GM23338 (cell line): ENCODE measurements at regions not wholly inside any gene's neighbourhood (a gene's known extent, or its start where the extent isn't known, plus 50 kb on each side); places are given as distances from the start of the nearest gene placed in this dataset.

Experiments
- ATAC-seq: fragments of 200-7000 bp; cut with Tn5 transposase; 3 replicates; pipeline ENCODE4 v1.9.1; 2020
- DNase-seq: peaks from one replicate; pipeline ENCODE4 v3.0.0-alpha.2; 2015; ENCODE audit warnings: low spot score
- H2AFZ ChIP-seq: fragments of 200-600 bp; sonication (generic); 2 replicates; pipeline ENCODE4 v1.8.0; 2016; ENCODE audit warnings: antibody characterized with exemption, mild to moderate bottlenecking, moderate library complexity
- H3F3A ChIP-seq: fragments of 200-600 bp; sonication (generic); replicated peaks from 2 replicates; pipeline ENCODE4 v1.8.0; 2017; ENCODE audit warnings: antibody characterized with exemption, mixed run types, low read depth
- H3K27ac ChIP-seq: fragments of 200-600 bp; sonication (generic); 2 replicates; pipeline ENCODE4 v1.6.1; 2016; ENCODE audit warnings: low read depth
- H3K27me3 ChIP-seq: fragments of 200-600 bp; sonication (generic); 2 replicates; pipeline ENCODE4 v1.8.0; 2016; ENCODE audit warnings: mild to moderate bottlenecking, mixed run types, moderate library complexity; ENCODE audit not compliant: insufficient read depth
- H3K36me3 ChIP-seq: fragments of 200-600 bp; sonication (generic); 2 replicates; pipeline ENCODE4 v1.8.0; 2016; ENCODE audit warnings: mild to moderate bottlenecking; ENCODE audit not compliant: insufficient read depth
- H3K4me1 ChIP-seq: fragments of 200-600 bp; sonication (generic); 2 replicates; pipeline ENCODE4 v1.8.0; 2016; ENCODE audit warnings: mild to moderate bottlenecking, moderate library complexity; ENCODE audit not compliant: insufficient read depth
- H3K4me2 ChIP-seq: fragments of 200-600 bp; sonication (generic); 2 replicates; pipeline ENCODE4 v1.7.1; 2017; ENCODE audit warnings: mixed run types
- H3K4me3 ChIP-seq: fragments of 200-600 bp; sonication (generic); 2 replicates; pipeline ENCODE4 v1.6.1; 2016; ENCODE audit warnings: mixed run types
- H3K79me2 ChIP-seq: fragments of 200-600 bp; sonication (generic); replicated peaks from 2 replicates; pipeline ENCODE4 v1.8.0; 2017; ENCODE audit warnings: mild to moderate bottlenecking; ENCODE audit not compliant: insufficient read depth
- H3K9me2 ChIP-seq: fragments of 200-600 bp; sonication (generic); 2 replicates; pipeline ENCODE4 v1.8.0; 2017; ENCODE audit not compliant: insufficient read depth
- H4K20me1 ChIP-seq: fragments of 200-600 bp; sonication (generic); replicated peaks from 2 replicates; pipeline ENCODE4 v1.8.0; 2017; ENCODE audit warnings: mild to moderate bottlenecking; ENCODE audit not compliant: insufficient read depth
- H3K27ac Mint-ChIP-seq: 2 replicates; pipeline ENCODE4 v1.8.0; 2020; ENCODE audit warnings: inconsistent platforms, mild to moderate bottlenecking, moderate library complexity, mixed read lengths
- H3K27me3 Mint-ChIP-seq: 3 replicates; pipeline ENCODE4 v1.8.0; 2022; ENCODE audit warnings: low read depth, mild to moderate bottlenecking, moderate library complexity, mixed read lengths, inconsistent platforms; ENCODE audit not compliant: insufficient read depth, poor library complexity
- H3K36me3 Mint-ChIP-seq: 3 replicates; pipeline ENCODE4 v1.8.0; 2021; ENCODE audit warnings: low read depth, mild to moderate bottlenecking, inconsistent platforms, moderate library complexity, mixed read lengths
- H3K4me1 Mint-ChIP-seq: 3 replicates; pipeline ENCODE4 v1.8.0; 2020; ENCODE audit warnings: mild to moderate bottlenecking, inconsistent platforms, mixed read lengths
- H3K4me3 Mint-ChIP-seq: 3 replicates; pipeline ENCODE4 v1.8.0; 2021; ENCODE audit warnings: moderate library complexity, mild to moderate bottlenecking, inconsistent platforms, mixed read lengths
- H3K9me3 Mint-ChIP-seq: 3 replicates; pipeline ENCODE4 v1.8.0; 2020; ENCODE audit warnings: moderate library complexity, mild to moderate bottlenecking, inconsistent platforms, mixed read lengths
- CREB1 ChIP-seq: fragments of 250-450 bp; sonication (Bioruptor Pico); IDR thresholded peaks from 2 replicates; pipeline ENCODE4 v1.5.0; 2020; ENCODE audit warnings: low read depth, mild to moderate bottlenecking, moderate library complexity
- CTCF ChIP-seq, 2 experiments: fragments of 200-600 bp in 1 of 2; sonication (generic) in 1 of 2; conservative IDR thresholded peaks; 2 replicates each; pipeline versions ENCODE4 v1.5.1 to v1.6.1; 2016 to 2017; ENCODE audit warnings: antibody characterized with exemption in 2 of 2, low read depth in 2 of 2, mild to moderate bottlenecking in 2 of 2, moderate library complexity in 1 of 2
- EZH2 ChIP-seq: fragments of 200-600 bp; sonication (generic); IDR thresholded peaks from one replicate; pipeline ENCODE4 v1.8.0; 2017; ENCODE audit warnings: antibody characterized with exemption, mild to moderate bottlenecking, low read depth; ENCODE audit not compliant: unreplicated experiment
- EZH2phosphoT487 ChIP-seq: fragments of 200-600 bp; sonication (generic); IDR thresholded peaks from one replicate; pipeline ENCODE4 v1.8.1; 2018; ENCODE audit warnings: antibody characterized with exemption; ENCODE audit not compliant: unreplicated experiment
- JUNB ChIP-seq: IDR thresholded peaks from one replicate; pipeline ENCODE4 v1.6.1; 2016; ENCODE audit warnings: antibody characterized with exemption; ENCODE audit not compliant: unreplicated experiment
- NANOG ChIP-seq: IDR thresholded peaks from 2 replicates; pipeline ENCODE4 v1.6.1; 2016; ENCODE audit warnings: antibody characterized with exemption, borderline replicate concordance
- POLR2AphosphoS5 ChIP-seq: IDR thresholded peaks from 2 replicates; pipeline ENCODE4 v1.6.1; 2016; ENCODE audit warnings: antibody characterized with exemption, low read depth
- REST ChIP-seq: IDR thresholded peaks from one replicate; pipeline ENCODE4 v1.6.1; 2018; ENCODE audit warnings: antibody characterized with exemption; ENCODE audit not compliant: unreplicated experiment
- STAT1 ChIP-seq: IDR thresholded peaks from one replicate; pipeline ENCODE4 v1.6.1; 2016; ENCODE audit warnings: antibody characterized with exemption; ENCODE audit not compliant: unreplicated experiment
- ZNF114 ChIP-seq: fragments of 250-450 bp; sonication (Bioruptor Pico); IDR thresholded peaks from 2 replicates; pipeline ENCODE4 v1.5.0; 2020; ENCODE audit warnings: mild to moderate bottlenecking, moderate library complexity
- ZNF331 ChIP-seq: fragments of 250-450 bp; sonication (Bioruptor Pico); IDR thresholded peaks from 2 replicates; pipeline ENCODE4 v1.5.0; 2020; ENCODE audit warnings: low read depth, mild to moderate bottlenecking, moderate library complexity
- TF ChIP-seq, protein P1 (sequence below): fragments of 250-450 bp; sonication (Bioruptor Pico); IDR thresholded peaks from 2 replicates; pipeline ENCODE4 v1.5.0; 2020; ENCODE audit warnings: mild to moderate bottlenecking, moderate library complexity

DNA sequence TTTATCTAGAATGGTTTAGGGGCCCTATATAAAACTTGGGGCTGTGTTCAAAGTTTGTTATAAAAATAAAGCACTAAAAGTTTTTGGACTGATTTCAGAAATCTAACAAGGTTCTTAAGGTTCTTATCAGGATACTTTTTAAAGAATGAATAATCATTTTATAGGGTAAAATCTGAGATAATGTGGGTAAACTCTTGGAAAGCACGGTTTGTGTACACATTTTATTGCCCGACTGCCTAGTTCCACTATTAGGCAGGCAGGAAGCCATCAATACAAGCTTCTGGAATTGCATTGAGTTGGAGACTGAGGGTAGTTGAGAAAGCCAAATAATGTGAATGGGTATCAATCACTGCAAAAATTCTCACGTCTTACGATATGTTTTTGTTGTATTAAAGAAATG, 331.0 kb upstream of the PITX2 start (continued):
- TF ChIP-seq CTCF (conservative IDR thresholded peaks at IDR 0.05; ENCODE audit: low read depth in 2 of 2) (no peak), EZH2 (no peak), POLR2AphosphoS5 (no peak), ZNF114 (CRISPR knock-in tag) (no peak), JUNB (no peak), NANOG (no peak), CREB1 (no peak)

GRCh38 chr4:110955748-110956147, 332.9 kb upstream of the PITX2 start:
- no peak overlapping the region for H3K27ac Mint-ChIP-seq
- H3K9me3 Mint-ChIP-seq: no peaks in the 10 kb centered on the region
- no peak overlapping the region for H3K4me3 Mint-ChIP-seq
- Histone ChIP-seq H3K4me2 (no peak overlapping the region), H3F3A (no peaks in the 10 kb centered on the region), H3K27me3 (no peaks in the 10 kb centered on the region), H2AFZ (no peak overlapping the region), H3K9me2 (no peaks in the 10 kb centered on the region), H3K4me1 (0 out of 2 replicates have a peak, but pooled peaks cover 6% of the 10 kb centered on the region), H3K79me2 (no peaks in the 10 kb centered on the region), H3K27ac (no peak overlapping the region), H3K4me3 (no peak overlapping the region), H4K20me1 (no peaks in the 10 kb centered on the region), H3K36me3 (no peaks in the 10 kb centered on the region)
- TF ChIP-seq EZH2phosphoT487 (no peak), ZNF331 (CRISPR knock-in tag) (no peak), STAT1 (no peak), CTCF (conservative IDR thresholded peaks at IDR 0.05; ENCODE audit: low read depth in 2 of 2) (no peak), REST (no peak), EZH2 (no peak), NANOG (no peak), JUNB (no peak)
- TF ChIP-seq, protein P1, sequence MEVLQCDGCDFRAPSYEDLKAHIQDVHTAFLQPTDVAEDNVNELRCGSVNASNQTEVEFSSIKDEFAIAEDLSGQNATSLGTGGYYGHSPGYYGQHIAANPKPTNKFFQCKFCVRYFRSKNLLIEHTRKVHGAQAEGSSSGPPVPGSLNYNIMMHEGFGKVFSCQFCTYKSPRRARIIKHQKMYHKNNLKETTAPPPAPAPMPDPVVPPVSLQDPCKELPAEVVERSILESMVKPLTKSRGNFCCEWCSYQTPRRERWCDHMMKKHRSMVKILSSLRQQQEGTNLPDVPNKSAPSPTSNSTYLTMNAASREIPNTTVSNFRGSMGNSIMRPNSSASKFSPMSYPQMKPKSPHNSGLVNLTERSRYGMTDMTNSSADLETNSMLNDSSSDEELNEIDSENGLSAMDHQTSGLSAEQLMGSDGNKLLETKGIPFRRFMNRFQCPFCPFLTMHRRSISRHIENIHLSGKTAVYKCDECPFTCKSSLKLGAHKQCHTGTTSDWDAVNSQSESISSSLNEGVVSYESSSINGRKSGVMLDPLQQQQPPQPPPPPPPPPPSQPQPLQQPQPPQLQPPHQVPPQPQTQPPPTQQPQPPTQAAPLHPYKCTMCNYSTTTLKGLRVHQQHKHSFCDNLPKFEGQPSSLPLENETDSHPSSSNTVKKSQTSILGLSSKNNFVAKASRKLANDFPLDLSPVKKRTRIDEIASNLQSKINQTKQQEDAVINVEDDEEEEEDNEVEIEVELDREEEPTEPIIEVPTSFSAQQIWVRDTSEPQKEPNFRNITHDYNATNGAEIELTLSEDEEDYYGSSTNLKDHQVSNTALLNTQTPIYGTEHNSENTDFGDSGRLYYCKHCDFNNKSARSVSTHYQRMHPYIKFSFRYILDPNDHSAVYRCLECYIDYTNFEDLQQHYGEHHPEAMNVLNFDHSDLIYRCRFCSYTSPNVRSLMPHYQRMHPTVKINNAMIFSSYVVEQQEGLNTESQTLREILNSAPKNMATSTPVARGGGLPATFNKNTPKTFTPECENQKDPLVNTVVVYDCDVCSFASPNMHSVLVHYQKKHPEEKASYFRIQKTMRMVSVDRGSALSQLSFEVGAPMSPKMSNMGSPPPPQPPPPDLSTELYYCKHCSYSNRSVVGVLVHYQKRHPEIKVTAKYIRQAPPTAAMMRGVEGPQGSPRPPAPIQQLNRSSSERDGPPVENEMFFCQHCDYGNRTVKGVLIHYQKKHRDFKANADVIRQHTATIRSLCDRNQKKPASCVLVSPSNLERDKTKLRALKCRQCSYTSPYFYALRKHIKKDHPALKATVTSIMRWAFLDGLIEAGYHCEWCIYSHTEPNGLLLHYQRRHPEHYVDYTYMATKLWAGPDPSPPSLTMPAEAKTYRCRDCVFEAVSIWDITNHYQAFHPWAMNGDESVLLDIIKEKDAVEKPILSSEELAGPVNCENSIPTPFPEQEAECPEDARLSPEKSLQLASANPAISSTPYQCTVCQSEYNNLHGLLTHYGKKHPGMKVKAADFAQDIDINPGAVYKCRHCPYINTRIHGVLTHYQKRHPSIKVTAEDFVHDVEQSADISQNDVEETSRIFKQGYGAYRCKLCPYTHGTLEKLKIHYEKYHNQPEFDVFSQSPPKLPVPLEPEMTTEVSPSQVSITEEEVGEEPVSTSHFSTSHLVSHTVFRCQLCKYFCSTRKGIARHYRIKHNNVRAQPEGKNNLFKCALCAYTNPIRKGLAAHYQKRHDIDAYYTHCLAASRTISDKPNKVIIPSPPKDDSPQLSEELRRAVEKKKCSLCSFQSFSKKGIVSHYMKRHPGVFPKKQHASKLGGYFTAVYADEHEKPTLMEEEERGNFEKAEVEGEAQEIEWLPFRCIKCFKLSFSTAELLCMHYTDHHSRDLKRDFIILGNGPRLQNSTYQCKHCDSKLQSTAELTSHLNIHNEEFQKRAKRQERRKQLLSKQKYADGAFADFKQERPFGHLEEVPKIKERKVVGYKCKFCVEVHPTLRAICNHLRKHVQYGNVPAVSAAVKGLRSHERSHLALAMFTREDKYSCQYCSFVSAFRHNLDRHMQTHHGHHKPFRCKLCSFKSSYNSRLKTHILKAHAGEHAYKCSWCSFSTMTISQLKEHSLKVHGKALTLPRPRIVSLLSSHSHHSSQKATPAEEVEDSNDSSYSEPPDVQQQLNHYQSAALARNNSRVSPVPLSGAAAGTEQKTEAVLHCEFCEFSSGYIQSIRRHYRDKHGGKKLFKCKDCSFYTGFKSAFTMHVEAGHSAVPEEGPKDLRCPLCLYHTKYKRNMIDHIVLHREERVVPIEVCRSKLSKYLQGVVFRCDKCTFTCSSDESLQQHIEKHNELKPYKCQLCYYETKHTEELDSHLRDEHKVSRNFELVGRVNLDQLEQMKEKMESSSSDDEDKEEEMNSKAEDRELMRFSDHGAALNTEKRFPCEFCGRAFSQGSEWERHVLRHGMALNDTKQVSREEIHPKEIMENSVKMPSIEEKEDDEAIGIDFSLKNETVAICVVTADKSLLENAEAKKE (CRISPR knock-in tag): no peak
- H3K27me3 Mint-ChIP-seq: no peaks in the 10 kb centered on the region
- H3K4me1 Mint-ChIP-seq: peaks cover 2% of the 10 kb centered on the region; the same call in 2 of the 3 replicates
- ATAC-seq: no peak
- DNase-seq: no peak
- no peaks in the 10 kb centered on the region for H3K36me3 Mint-ChIP-seq
